NCI-H510A treated with DMSO at 0.1 percent for 48 hours (cell line): ENCODE measurements at regions not wholly inside any gene's neighbourhood (a gene's known extent, or its start where the extent isn't known, plus 50 kb on each side); places are given as distances from the start of the nearest gene placed in this dataset.
A peak's percentile ranks its signal among the peaks of the same experiment; 100 is the strongest.
"Not testable (repeated sequence)": the region's sequence is repeated elsewhere in the genome, so short reads cannot be mapped to it uniquely, and the experiment has no call there.

Experiments
- DNase-seq: peaks from one replicate; lab custom pipeline; 2025; lab: John Stamatoyannopoulos, UW

DNA sequence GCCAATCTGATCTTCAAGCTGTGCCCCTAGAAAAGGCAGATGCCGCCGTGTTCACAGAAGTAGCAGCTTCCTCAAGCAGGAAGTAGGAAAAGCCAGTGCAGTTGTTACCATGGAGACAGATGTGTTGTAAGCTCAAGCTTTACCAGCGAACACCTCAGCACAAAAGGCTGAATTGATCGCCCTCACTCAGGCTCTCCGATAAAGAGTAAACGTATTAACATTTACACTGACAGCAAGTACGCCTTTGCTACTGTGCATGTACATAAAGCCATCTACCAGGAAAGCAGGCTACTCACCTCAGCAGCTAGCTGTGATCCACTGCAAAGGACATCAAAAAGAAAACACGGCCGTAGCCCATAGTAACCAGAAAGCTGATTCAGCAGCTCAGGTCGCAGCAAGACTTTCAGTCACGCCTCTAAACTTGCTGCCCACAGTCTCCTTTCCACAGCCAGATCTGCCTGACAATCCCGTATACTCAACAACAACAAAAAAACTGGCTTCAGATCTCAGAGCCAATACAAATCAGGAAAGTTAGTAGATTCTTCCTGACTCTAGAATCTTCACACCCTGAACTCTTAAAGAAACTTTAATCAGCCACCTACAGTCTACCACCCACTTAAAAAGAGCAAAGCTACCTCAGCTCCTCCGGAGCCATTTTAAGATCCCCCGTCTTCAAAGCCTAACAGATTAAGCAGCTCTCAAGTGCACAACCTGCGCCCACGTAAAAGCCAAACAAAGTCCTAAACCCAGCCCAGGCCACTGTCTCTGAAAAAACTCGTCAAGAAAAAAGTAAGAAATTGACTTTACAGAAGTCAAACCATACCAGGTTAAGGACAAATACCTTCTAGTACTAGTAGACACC is 160.0 kb downstream of the DEFB131A start:
- not testable (repeated sequence) for DNase-seq

GRCh38 chr4:9604893-9605190 is 160.6 kb downstream of the DEFB131A start:
- DNase-seq = not testable (repeated sequence)

DNA sequence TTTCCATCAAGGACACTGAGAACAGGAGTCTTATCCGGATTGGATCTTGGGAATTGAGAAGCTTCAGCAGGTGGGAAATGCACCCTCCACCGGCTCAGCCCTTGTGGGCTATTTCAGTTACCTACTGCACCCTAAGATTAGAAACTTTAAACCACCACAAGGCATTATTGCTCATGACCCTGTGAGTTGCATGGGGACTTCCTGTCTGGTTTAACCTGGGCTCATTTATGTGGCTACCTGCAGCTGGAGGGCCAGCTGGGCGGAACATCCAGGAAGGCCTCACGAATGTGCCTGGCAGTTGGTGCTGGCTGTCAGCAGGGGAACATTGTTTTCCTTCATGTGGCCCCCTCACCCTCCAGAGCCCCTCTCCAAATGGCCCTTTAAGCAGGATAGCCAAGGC is 164.1 kb downstream of the DEFB131A start:
- DNase-seq = no peak

DNA sequence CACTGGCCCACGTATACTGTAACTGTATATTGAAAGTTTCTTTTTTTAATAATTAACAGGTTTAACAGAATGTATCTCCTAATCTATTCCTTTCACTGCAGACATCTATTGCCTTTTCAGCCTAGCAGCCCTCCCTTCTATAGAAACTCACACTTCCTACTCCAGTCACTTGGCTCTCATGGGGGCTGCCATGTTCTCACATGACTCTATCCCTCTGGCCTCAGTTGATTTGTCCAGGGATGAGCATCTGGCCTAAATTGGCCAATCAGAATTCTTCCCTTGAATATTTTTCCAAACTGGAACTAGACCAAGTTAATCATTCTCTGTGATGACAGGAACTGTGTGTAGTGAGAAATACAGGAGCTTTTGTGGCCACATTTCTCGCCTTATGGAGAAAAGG is 166.1 kb downstream of the DEFB131A start:
- not testable (repeated sequence) for DNase-seq

DNA sequence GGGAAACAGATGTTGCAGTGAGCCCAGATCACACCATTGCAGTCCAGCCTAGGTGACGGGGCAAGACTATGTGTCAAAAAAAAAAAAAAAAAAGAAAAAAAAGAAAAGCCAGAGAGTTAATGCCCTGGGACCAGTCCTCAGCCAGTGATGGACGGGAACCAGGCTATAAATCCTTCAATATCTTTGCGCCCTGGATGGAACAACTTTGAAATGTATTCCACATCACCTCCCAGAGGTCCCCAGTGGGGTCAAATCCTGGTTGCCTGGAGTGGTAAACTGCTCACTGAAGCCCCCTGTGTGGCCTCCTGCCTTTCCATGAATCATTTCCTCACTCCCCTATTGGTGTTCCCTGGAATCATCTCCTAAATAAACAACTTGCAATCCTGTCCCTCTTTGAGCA is 166.9 kb downstream of the DEFB131A start:
- no peak for DNase-seq

- not testable (repeated sequence) for DNase-seq
These were observed 145.0 kb upstream of the DRD5 start for GRCh38 chr4:9636411-9636810.

- not testable (repeated sequence) for DNase-seq
These were observed 121.8 kb upstream of the DRD5 start for GRCh38 chr4:9659678-9660077.

- DNase-seq = not testable (repeated sequence)
These were observed 120.5 kb upstream of the DRD5 start for GRCh38 chr4:9660955-9661354.

GRCh38 chr4:9670725-9671124 is 110.7 kb upstream of the DRD5 start:
- peak; percentile 42 for DNase-seq

DNA sequence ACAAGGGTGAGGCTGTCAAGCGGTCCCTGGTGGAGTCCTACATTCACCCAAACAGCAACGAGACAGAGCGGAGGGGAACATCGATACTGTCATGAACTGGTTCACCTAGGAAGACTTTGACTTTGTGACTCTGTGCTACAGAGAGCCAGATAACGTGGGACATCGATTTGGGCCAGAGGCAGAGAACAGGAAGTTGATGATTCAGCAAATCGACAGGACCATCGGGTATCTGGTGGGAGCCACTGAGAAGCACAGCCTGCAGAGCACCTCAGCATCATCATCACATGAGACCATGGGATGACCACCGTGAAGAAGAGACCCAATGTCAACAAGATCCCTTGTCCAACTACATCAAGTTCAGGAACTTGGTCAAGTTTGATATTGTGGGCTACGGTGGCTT is 104.1 kb upstream of the DRD5 start:
- DNase-seq = not testable (repeated sequence)

GRCh38 chr4:9679704-9680478 is 101.5 kb upstream of the DRD5 start:
- DNase-seq = no peak

DNA sequence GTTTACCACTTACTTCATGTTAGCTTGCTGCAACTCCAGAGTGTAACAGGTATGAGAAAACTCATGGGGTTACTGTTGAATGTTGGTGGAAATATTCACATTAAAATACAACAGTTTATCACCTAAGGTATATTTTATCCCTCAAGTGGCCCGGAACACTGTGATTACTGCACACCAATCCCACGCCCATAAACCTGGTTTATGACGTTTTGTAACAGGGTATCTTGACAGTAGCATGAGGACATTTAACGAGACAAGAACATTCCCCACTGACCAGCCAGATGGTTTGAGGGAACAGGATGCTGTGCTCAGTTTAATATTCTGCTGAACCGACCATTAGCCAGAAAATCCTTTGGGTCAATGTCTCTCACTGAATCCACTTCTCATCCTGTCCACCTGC is 98.3 kb upstream of the DRD5 start:
- DNase-seq = not testable (repeated sequence)

DNA sequence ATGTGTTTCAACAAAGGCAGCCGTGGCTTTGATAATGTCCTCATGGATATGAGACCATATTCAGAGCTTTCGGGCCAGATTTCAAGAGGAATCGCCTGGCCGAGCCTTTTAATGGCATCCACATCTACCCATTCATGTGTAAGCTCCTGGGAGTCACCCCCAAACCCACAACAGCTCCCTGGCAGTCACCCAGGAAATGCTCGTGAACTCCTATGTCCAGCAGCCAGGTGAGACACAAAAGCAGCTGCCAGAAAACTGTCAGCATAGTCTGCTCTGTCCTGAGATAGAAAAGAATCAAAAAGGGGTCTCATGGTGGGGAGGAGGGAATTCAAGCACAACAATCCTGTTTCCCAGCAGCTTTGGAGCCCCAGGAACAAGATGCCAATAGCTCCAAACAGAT is 96.4 kb upstream of the DRD5 start:
- not testable (repeated sequence) for DNase-seq

- no peak for DNase-seq
These were observed 95.7 kb upstream of the DRD5 start for GRCh38 chr4:9685692-9686091.

DNA sequence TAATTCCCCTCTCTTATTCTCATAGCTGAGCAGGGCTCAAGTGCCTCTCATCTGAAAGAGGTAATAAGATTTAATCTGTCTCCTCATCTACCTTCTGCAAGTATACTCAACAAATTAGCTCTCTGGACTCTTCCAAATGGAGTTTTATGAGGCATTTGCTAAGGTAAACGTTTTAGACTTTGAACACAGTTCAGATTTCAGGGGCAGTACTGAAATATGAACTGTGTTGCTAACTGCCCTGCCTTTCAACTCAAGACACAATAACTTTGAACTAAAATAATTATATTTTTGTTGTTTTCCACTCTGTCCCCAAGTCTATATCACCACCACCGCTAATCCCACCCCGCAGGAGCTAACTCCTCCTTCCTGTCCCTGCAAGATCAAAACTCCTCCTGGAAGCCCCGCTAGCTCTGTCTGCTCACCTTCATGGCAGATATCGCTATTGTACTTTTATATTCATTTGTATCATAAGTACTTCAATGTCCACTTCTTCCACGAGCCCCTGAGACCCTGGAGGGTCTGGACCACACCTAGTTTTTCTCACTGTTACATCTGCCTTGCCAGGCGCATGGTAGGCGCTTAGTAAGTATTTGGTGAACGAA is 90.7 kb upstream of the DRD5 start:
- DNase-seq = not testable (repeated sequence)

DNA sequence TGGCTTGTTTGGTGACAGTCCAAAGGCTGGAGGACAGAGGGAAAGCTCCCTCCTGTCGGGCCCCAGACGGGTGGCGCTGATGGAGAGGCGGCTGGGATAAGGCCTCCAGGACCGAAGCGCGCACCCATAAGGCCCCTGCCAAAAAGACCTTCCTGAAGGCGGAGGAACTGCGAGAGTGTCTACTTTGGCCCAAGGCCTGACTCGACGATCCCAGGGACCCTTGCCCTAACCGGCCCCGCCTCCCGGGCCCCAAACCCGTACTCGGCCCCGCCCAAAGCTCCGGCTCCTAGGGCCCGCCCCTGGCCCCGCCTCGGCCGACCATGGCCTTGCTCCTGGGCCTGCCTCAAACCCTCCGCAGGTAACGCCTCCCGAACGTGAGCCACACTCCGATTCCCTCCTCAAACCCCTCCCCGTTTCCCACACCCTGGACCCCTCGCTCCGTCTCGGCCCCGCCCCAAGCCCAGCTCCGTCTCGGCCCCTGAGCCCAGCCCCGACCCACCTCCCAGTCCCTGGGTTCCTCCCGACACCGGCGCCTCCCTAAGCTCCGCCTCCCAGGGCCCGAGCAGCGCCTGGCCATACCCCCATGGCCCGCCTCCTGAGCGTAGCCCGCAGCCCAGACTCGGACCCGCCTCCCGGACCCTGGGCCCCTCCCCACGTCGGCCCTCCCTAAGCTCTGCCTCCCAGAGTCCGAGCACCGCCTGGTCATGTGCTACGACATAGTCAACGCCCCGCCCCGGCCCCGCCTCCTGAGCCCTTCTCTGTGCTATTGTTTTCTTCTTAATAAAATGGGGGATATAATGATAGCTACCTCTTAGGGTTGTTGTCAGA is 90.0 kb upstream of the DRD5 start:
- DNase-seq = peak; percentile 64

DNA sequence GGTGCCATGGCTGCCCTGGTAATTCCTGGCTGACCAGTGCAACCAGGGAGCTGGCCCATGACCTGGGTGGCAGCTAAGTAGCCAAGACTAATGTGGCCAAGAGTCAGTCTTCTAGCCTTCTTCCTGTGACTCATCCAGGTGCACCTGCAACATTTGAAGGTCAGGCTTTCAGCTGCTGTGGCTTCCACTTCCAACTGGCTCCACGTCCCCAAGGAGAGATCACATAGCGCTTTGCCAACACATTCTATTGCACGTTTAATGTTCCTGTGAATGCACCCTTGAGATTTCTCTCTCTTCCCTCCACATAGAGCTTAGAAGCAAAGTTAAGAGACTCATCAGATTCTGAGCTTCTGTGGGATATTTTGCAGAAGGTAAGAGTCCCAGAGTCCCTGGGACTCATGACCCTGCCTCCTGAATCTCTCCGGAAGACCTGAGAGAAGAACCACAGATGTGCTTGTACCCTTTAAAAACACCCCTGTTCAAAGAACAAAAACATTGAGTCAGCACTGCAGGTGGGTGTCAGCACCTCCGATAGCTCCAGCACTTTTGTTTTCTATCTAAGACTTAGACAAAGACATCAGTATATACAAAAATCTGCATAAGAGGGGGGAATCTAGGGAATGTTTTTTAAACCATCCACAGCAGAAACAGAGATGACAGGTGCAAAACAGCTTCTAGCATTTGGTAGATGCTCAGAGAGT is 88.5 kb upstream of the DRD5 start:
- not testable (repeated sequence) for DNase-seq

GRCh38 chr4:9694403-9694802 is 87.0 kb upstream of the DRD5 start:
- DNase-seq = not testable (repeated sequence)

DNA sequence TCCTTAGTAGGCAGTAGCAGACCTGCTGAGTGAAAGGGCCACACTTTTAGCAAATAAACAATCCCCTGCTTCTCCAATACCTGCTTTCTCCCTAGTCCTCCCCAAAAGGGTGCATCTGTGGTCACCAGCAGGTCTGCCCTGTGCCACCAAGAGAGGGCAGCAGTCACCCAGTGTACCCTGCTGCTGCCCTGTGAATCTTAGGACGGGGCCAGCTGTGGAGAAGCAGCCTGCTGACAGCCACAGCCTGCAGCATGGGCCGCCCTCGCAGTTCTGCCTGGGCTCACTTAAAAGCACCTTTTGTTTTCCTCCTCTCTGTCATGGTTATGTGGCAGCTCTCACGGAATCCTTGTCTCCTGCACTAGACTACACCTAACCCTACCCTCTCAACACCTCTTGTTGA is 85.4 kb upstream of the DRD5 start:
- peak; percentile 22 for DNase-seq

DNA sequence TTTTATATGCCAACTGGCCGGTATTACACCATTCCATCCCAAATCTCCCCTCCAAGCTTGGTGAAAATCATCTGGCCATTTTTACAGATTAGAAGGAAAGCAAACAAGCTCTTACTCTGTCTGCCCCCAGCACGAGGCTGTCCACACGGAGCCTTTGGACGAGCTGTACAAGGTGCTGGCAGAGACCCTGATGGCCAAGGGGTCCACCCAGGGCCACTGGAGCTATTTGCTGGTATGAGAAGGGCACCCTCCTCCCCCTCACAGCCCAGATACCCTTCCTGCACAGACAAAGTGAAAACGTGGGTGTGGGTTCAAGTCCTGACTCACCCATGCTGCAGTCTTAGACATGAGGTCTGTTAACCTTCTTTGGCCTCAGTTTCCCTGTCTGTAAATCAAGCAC is 84.9 kb upstream of the DRD5 start:
- not testable (repeated sequence) for DNase-seq

DNA sequence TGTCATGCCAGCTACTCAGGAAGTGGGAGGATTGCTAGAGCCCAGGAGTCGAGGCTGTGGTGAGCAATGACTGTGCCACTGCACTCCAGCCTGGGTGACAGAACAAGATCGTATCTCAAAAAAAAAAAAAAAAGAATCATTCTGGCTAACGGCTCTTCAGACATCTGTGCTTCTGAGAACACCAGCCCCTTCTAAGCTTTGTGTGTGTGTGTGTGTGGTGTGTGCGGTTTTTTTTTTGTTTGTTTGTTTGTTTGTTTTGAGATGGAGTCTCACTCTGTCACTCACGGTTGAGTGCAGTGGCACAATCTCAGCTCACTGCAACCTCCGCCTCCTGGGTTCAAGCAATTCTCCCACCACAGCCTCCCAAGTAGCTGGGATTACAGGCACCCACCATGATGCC is 79.4 kb upstream of the DRD5 start:
- DNase-seq = not testable (repeated sequence)
